GM19025 (cell line): ENCODE measurements at regions not wholly inside any gene's neighbourhood (a gene's known extent, or its start where the extent isn't known, plus 50 kb on each side); places are given as distances from the start of the nearest gene placed in this dataset.

Source experiments
- ATAC-seq: cut with Tn5 transposase; IDR thresholded peaks from one replicate; pipeline ENCODE4 v1.9.1; 2021; ENCODE audit warnings: mild to moderate bottlenecking, low read depth, moderate library complexity; ENCODE audit not compliant: unreplicated experiment

DNA sequence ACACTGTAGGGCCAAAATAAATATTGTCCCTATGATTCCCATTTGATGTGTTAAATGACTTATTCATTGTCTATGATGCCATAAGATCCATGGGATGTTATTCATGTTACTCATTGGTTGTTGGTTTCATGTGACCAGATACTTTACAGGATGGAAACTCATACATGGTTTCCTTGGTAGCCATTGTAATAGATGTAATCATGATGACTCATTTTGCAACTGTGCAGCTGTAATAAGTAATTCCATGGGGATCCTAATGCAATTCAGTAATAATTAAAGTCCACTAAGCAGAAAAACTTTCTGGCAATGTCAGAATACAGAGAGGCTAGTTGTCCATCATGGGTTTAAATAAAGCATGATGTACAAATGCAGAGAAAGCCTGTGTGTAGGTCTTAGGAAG, 389.7 kb upstream of the NR3C2 start:
- no peak for ATAC-seq

DNA sequence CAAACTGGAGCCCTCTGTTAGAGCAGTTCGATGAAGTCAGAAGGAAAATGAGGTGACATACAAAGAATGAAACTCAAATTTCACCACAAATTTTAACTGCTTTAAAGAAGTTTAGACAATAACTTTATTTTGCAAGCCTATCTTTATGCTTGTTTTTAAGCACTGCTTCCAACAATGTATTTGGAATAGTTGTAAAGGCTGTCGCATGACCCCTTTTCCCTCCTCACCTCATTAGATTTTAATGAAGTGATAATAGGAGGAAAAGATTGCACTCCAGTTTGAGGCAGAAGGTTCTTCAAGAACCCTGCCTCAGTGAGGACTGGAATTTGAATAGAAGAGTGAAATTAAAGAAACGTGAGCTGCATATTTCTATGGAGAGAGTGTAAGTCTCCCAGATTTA, 386.1 kb upstream of the NR3C2 start:
- ATAC-seq = no peak

DNA sequence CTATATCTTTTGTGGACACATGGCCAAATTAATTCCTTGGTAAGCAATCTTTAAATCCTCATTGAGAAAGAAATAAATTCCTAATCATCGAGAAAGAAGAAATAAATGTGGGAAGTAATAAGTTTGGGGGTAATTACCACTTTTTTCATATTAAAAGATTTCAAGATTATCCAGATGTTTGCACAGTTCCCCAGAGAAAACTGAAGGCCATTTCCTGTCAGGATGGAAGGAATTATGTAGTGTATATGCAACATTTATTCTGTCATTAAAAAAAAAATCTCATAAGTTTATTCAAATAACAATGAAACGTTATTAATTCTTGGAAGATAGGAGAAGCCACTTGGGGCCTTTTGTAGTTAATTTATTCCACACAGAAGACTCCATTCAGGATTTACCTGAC, 385.6 kb upstream of the NR3C2 start:
- ATAC-seq = no peak

DNA sequence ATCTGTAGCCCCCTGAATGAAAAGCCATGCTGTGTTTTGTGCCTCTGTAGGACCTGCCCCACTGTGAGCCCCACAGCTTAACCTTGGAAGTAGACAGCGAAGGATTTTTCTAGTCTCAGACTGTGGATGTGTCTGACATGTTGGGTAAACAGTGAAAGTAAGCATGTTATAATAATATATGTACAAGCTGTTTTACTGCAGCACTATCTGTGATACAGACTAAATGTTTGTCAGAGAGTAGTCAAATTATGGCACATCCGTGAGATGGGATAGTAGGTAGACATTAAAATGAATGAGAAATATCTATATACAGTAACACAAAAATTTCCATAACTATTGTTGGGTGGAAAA, 381.2 kb upstream of the NR3C2 start:
- ATAC-seq = no peak

DNA sequence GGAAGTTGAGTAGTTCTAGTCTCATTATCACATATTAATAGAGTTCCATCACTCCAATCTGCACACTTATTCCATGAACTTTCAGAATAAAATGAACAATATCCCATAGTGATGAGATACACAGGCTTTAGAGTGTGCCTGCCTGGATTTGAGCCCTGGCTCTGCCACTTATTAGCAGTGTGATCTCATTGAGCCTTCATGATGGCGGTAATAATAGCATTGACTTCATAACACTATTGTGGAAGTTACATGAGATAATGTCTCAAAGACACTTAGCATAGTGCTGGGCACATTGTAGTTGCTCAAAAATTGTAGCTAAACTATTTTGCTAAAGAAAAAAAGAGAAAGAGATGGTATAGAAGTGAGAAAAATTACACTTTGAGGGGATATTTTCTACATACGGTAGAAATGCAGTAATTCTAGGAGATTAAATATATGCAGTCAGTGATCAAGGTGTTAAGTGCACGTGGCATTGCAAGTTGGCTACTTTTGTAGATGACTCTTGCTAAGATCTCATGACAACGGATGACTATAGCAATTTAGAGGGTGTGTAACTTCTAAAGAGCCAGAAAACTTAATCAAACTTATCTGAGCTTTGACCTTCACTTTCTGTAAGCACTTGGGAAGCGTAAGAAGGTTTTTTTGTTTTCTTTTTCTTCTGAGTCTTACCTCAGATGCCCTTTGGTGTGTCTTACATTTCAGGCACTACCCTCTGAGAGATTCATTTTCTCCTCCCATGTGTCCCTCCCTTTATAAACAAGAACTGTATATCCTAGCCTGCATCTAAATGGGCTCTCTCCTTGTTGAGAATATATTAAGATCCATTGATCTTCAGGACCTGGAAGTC, 380.6 kb upstream of the NR3C2 start:
- ATAC-seq = no peak

DNA sequence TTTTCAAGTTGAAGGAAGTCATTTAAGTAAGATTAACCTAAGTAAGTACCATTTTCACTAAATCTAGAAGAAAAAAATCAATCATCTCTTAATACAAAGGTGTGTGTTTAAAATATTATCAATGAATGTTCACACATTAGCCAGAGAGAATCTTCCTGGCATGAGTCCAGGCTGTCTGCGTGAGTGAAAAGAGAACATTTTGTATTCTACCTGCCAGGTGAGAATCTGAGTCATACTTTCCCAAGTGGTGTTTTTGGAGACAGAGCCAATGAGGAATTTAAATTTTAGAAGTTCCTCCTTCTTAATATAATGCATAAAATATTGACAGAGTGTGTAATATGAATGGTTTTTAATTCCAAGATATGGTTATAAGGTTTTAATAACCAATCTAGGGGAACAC, 371.8 kb upstream of the NR3C2 start:
- no peak for ATAC-seq

DNA sequence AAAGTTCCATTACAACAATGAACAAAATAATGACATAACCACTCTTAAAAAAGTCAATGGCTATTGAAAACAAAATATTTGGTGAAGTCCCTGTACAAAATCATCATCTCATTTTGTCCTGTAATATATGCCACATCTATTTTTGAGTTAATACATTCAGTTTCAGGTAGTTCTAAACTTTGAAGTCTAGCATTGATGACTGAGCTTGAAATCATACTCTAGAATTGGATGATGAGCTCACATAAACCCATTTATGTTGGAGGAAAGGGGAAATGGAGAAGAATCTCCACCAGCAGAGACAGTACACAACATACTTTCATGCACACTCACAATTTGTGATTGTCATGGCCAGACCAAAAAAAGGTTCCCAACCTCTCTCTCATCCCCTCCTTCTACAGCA, 371.1 kb upstream of the NR3C2 start:
- no peak for ATAC-seq

DNA sequence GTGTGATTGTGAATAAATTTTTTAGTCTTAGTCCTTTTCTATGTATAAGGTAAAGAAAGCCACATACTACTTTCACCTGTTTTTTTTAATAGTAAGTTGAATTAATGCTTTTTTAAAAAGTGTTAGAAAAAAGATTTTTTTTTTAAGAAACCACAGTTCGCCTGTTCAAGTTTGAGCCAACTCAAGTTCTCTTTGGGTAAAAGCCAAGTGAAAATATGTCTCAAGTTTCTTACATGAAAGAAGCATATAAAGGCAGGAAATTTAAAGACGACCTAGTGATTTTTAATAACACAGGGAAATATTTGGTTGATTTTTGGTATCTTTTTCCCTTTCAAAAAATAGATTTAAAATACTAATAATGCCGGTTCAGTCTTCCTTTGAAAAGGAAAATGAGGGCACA, 369.9 kb upstream of the NR3C2 start:
- ATAC-seq = no peak

DNA sequence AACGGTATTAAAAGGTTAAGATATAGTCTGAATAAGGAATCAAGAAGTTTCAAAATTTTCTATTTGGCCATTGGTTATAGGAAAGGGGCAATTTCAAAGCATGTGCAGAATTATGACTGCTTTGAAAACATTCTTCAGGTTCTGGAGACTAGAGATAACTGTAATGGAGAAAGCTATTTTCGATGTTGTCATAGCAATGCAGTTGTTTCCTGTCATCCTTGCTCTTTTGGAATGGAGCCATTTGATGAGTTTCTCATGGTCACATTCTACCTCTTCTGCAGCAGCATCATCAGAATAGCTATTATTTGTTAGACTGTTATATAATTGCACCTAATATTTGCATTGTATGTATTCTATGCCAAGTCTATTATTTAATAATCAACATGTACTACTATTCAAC, 368.2 kb upstream of the NR3C2 start:
- ATAC-seq = no peak

DNA sequence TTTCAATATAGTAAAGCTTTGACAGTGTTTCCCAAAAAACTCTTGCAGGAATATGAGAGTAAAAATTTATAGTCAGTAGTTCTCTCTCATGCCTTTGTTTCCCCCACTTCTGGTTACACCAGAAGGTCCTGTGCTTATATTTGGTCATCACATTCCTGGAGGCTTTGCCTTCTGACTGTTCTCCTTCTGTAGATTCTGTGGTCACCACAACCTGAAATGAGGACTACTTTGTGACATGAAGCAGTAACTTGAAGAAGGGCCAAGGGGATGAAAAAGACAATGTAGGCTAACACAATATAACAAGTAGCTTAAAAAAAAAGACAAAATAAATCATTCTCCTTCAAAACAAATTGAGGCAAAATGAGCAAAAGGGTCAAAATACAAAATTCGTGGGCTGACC, 366.2 kb upstream of the NR3C2 start:
- ATAC-seq = no peak

DNA sequence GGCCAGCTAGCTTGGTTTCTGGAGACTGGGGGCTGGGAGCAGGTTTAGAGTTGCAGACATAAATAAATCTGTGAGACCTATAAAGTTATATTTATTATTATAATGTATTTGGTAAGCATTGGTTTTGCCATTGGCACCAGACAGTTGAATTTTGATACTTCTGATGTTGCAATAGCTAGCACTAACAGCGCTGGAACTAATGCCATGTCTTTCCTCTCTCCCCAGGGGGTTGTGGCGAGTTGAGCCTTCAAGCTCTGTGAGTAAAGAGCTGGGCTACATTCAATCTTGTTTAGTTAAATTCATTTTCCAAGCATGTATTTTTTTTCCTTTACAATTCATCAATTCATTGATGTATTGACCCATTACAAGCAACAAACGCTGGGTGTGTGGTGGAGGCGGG, 358.7 kb upstream of the NR3C2 start:
- ATAC-seq = no peak

DNA sequence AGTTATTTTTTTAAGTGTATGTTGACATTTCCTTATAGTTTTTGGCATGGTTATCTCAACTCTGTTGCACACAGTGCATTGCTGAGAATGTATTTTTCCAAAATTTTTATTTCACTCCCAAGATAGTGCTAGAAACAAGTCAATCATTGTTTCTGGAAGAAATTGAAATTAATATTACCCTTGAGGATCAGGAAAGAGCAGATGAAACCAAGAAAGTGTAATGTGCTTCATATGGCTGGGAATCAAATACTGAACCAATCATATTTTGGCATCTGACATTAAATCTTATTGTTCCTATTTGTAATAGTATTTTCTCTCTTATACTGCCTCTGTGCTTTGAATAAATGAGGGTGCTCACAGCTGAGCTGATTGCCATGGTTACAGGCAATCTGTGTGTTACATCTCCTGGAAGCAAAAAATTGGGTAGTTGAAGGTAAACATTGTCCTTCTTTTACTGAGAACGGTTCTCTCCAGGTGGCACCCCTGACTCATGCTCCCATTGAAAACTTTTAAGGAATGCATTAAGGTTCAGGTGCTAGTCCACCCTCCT, 358.2 kb upstream of the NR3C2 start:
- no peak for ATAC-seq

DNA sequence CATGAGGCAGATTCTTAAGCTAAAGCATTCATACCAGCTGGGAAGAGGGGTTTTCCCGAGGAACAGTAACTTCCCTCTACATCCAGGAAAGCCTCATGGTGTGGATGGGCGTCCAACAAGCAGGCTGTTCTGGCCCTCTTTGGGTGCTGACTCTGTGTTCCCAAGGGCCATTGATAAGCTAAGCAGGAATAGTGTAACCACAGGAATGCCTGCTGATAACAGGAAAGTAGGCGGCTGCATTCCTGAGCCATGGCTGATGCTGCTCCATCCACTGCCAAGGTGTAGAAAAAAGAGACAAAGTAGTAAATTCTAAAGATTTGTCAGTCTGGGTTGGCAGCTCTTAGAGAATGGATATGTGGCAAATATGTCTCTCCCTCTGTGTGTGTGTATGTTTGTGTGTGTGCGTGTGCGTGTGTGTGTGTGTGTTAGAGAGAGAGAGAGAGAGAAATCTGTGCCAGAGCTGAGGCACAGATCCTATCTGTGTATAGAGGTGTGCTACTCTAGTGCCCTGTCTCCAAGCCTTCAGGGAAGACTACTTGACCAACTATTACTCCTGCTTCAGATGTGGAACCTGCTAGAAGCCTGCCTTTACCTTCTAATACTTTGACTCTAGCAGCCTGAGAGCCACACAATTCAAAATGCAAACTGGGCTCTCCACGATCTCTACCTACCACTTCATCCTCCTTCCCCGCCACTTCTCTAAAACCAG, 353.1 kb upstream of the NR3C2 start:
- ATAC-seq = no peak

DNA sequence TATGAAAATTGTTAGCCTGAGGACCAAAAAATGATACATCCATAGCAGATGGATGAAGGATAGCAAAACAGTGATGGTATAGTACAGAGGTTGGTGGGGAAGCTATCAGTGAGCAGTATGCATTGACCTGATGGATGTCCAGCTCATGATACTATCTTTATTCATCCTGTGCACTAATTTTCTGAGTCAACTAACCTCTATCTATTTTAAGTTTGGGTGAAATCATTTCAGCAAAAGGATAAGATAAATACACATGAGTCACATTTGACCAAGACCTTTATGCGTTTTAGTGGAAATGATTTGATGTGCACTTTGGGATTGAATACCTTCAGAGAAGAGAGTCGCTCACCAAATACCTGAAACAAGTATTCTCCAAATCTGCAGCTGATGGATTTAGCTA, 351.0 kb upstream of the NR3C2 start:
- no peak for ATAC-seq

DNA sequence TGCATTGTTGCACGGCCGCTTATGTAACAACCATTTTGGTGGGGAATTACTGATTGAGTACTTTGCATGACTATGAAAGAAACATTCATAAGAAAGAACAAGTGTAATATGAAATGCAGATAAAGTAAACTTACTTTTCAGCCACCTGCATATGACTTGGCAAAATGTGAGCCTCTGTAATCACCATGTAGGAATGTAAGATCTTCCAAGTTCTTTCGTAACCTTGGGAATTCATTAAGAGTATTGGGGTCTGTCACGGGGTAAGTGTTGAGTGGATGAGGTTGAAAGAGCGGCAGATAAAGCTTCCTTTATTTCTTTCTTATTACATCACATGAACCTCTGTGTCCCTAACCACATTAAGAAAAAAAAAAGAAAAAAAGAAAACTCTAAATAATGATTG, 348.5 kb upstream of the NR3C2 start:
- ATAC-seq = no peak

DNA sequence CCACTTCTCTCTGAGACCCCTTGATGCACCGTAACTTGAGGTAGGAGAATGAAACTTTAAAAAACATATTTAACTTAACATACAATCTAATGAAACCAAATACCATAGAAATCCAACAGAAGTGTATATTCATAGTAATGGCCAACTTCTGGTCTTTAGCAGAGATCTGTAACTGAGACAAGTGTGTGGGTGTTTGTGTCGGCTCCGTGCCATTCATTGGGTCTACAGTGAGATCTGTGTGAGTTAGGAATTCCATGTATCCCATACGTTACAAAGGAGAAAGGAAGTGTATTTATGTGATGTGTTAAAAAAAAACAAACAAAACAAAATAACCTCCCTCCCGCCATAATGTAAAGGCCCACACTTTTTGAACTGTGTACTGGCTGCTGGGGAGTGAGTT, 348.0 kb upstream of the NR3C2 start:
- no peak for ATAC-seq

DNA sequence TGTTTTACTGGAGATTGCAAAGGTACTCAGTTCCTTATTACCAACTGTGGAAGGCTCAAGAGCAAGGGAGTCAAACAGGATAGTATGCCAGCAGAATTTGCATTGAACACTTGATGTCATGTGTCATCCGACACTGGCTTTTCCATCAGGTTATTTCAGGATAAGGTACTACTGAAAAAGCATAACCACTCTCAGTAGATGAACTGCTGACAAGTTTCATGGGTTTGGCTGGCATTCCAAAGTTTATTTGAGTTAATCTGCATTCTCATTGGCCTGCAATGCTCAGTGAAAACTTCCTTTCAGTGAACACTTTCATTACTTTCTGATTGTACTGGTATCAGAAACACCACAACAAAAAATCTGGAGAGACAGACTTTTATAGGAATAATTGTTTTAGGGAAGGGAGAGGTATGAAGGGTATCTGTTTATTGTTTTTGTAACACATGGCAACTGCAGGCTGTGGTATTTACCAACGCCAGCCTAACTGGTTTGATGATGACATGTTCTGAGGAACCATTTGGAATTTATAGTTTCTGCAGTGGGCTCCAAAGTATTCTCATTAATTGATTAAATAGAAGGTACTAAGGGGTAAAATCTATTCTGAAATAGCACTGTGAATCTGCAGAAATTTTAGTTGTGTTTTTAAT, 345.7 kb upstream of the NR3C2 start:
- ATAC-seq = no peak

DNA sequence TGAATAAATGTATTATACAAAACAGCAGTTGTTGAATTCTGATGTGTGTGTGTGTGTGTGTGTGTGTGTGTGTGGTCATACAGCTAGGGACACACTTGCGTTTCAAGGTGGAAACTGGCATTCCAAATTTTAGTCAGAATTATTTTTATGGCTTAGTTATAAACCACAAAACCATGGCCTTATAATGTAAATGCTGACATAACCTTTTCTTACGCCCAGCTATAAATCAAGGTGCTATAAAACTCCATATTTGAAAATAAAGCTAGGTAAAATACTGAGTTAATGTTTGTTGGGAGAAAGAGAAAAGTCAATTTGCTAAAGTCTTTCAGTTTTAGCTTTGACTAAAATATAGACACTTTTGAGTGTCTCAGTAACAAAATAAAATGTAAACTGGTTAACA, 345.1 kb upstream of the NR3C2 start:
- ATAC-seq = no peak

DNA sequence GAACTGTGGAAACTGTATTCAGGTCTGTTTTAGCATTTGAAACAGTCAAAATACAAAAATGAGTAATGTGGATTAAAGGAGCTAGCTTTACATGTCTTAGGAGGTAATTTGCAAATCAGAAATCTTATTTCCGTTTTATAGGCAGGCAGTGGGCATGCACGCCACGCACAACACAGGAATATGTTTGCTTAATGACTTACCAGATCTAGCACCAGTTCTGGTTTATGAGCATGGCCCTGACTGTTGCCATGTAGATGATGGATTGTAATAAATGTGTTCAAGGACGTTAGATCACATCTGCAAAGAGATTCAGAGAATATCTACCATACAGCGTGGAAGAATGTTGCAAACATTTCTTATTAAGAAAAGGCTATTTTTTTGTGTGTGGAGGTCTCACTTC, 344.5 kb upstream of the NR3C2 start:
- no peak for ATAC-seq

DNA sequence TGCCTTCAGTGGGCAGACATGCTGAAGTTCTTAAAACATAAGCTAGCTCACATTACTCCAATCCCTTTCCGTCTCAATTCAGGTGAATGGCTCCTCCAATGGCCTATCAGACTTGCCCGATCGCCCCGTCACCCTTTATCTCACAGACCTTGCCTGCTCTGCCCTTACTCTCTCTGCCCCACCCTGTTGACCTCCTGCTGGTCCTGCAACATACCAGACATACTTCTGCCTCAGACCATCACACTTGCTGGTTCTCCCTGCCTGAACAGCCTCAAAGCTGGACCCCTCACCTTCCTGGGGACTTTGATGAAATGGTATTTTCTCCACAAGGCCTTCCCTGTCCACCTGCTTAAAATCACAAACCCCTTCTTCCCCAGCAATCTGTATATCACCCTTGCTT, 340.1 kb upstream of the NR3C2 start:
- no peak for ATAC-seq

DNA sequence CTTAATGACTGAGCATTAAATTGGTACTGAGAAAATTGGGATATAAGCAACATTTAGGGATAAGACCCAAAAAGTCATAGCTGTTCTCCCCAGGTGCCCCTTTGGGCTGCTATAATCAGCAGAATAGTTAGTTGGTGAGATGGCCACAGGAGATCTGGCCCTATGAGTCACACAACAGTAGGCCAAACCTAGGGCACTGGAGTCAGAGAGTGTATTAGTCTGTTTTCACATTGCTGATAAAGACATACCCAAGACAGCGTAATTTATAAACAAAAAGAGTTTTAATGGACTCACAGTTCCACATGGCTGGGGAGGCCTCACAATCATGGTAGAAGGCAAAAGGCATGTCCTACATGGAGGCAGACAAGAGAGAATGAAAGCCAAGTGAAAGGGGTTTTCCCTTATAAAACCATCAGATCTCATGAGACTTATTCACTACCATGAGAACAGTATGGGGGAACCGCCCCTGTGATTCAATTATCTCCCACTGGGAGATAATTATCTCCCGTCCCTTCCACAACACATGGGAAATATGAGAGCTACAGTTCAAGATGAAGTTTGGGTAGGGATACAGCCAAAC, 338.3 kb upstream of the NR3C2 start:
- no peak for ATAC-seq
